K562 (cell line): ENCODE measurements at regions not wholly inside any gene's neighbourhood (a gene's known extent, or its start where the extent isn't known, plus 50 kb on each side); places are given as distances from the start of the nearest gene placed in this dataset.
"Not testable (repeated sequence)": the region's sequence is repeated elsewhere in the genome, so short reads cannot be mapped to it uniquely, and the experiment has no call there.

Experiments
- ATAC-seq: fragments of 200-7000 bp; cut with Tn5 transposase; 3 replicates; pipeline ENCODE4 v1.9.1; 2020; ENCODE audit warnings: moderate library complexity
- BruUV-seq: library from RNA; stranded (reverse); fragments of 400-500 nt; replicated peaks from 2 replicates; lab custom pipeline; 2021; lab: Mats Ljungman, UMichigan
- CTCF ChIA-PET: fragments of 300-600 bp; formaldehyde crosslinking; extraction: SDS; loops from one replicate; lab custom pipeline; 2021; ENCODE audit warnings: low intra/inter-chr PET ratio; lab: Yijun Ruan, JAX
- POLR2A ChIA-PET: fragments of 300-600, 350-650 bp; sonication (Branson Sonifier 250); formaldehyde crosslinking; extraction: SDS; loops from one replicate; lab custom pipeline; 2021; ENCODE audit warnings: antibody characterized with exemption, inconsistent platforms; lab: Yijun Ruan, JAX
- DNase-seq, 4 experiments: peaks; one replicate each; pipeline versions ENCODE4 v3.0.0 to v3.0.0-alpha.2; 2011 to 2018; ENCODE audit warnings: low spot score in 3 of 4, mixed read lengths in 3 of 4; ENCODE audit errors: extremely low read depth in 1 of 4
- FAIRE-seq: peaks from 2 replicates; lab custom pipeline; 2011; peaks lifted over from hg19 to GRCh38; lab: Jason Lieb, UNC
- H2AFZ ChIP-seq: 2 replicates; pipeline ENCODE4 v1.6.0; 2011; ENCODE audit warnings: low read depth, low read length, control low read depth, inconsistent platforms
- H3K27ac ChIP-seq: fragments of 200-600 bp; 3 replicates; pipeline ENCODE4 v1.8.0; 2011; ENCODE audit warnings: low read depth, mild to moderate bottlenecking, control low read depth, inconsistent platforms, low read length, moderate library complexity, mixed read lengths; ENCODE audit errors: extremely low read depth
- H3K27me3 ChIP-seq, 2 experiments: fragments of 300-600 bp in 1 of 2; 2 replicates in 1 of 2; 3 replicates in 1 of 2; pipeline versions ENCODE4 v1.6.0 to v1.8.0; 2011; ENCODE audit warnings: inconsistent platforms in 2 of 2, low read length in 2 of 2, mild to moderate bottlenecking in 1 of 2, mixed read lengths in 1 of 2, moderate library complexity in 1 of 2; ENCODE audit not compliant: control insufficient read depth in 2 of 2, insufficient read depth in 2 of 2
- H3K36me3 ChIP-seq: fragments of 300-600 bp; 3 replicates; pipeline ENCODE4 v1.8.0; 2011; ENCODE audit warnings: mild to moderate bottlenecking, low read length, inconsistent platforms; ENCODE audit not compliant: control insufficient read depth, insufficient read depth
- H3K4me1 ChIP-seq, 2 experiments: fragments of 200-600 bp in 1 of 2; replicated peaks in 1 of 2; 2 replicates in 1 of 2; 3 replicates in 1 of 2; pipeline versions ENCODE4 v1.5.1 to v1.8.0; 2011; ENCODE audit warnings: inconsistent platforms in 2 of 2, low read length in 2 of 2, mild to moderate bottlenecking in 1 of 2, mixed read lengths in 1 of 2, moderate library complexity in 1 of 2; ENCODE audit not compliant: control insufficient read depth in 2 of 2, insufficient read depth in 2 of 2
- H3K4me2 ChIP-seq: 2 replicates; pipeline ENCODE4 v1.6.1; 2011; ENCODE audit warnings: low read length, control low read depth, inconsistent platforms, mixed read lengths; ENCODE audit not compliant: insufficient read depth
- H3K4me3 ChIP-seq: fragments of 200-600 bp; sonication (generic), shearing (Covaris generic); 2 replicates; pipeline ENCODE4 v1.5.1; 2016; ENCODE audit warnings: control low read depth, inconsistent platforms
- H3K79me2 ChIP-seq: fragments of 200-600 bp; 3 replicates; pipeline ENCODE4 v1.8.0; 2011; ENCODE audit warnings: low read length, inconsistent platforms; ENCODE audit not compliant: control insufficient read depth, insufficient read depth
- H3K9ac ChIP-seq, 2 experiments: 2 replicates each; pipeline versions ENCODE4 v1.6.0 to v1.6.1; 2011; ENCODE audit warnings: low read depth in 2 of 2, low read length in 2 of 2, control low read depth in 1 of 2, inconsistent platforms in 1 of 2, mild to moderate bottlenecking in 1 of 2, mixed read lengths in 1 of 2; ENCODE audit not compliant: insufficient read depth in 1 of 2
- H3K9me1 ChIP-seq: one replicate; pipeline ENCODE4 v1.6.0; 2011; ENCODE audit warnings: inconsistent platforms, mild to moderate bottlenecking, low read length, moderate library complexity; ENCODE audit not compliant: control insufficient read depth, insufficient read depth
- H3K9me3 ChIP-seq: replicated peaks from 2 replicates; pipeline ENCODE4 v1.5.1; 2011; ENCODE audit warnings: low read depth, low read length, inconsistent platforms; ENCODE audit not compliant: control insufficient read depth, insufficient read depth
- H4K20me1 ChIP-seq: replicated peaks from 2 replicates; pipeline ENCODE4 v1.6.1; 2011; ENCODE audit warnings: low read length, inconsistent platforms, mixed read lengths; ENCODE audit not compliant: control insufficient read depth, insufficient read depth
- BCOR ChIP-seq: fragments of 450-650 bp; IDR thresholded peaks from 2 replicates; pipeline ENCODE4 v1.6.1; 2016
- CC2D1A ChIP-seq: fragments of 450-650 bp; IDR thresholded peaks from 2 replicates; pipeline ENCODE4 v1.6.1; 2017; ENCODE audit warnings: mild to moderate bottlenecking
- KDM1A ChIP-seq, 2 experiments: fragments of 450-650 bp; IDR thresholded peaks; 2 replicates each; pipeline ENCODE4 v1.6.1; 2016; ENCODE audit warnings: mild to moderate bottlenecking in 2 of 2
- NR2C1 ChIP-seq, 2 experiments: fragments of 450-650 bp; IDR thresholded peaks; 2 replicates each; pipeline ENCODE4 v1.6.1; 2017; ENCODE audit warnings: mild to moderate bottlenecking in 2 of 2, antibody characterized with exemption in 1 of 2, inconsistent platforms in 1 of 2, missing compliant biosample characterization in 1 of 2, missing genetic modification characterization in 1 of 2
- RBM25 ChIP-seq: fragments of 200-400 bp; formaldehyde crosslinking; IDR thresholded peaks from 2 replicates; pipeline ENCODE4 v1.6.1; 2018; ENCODE audit warnings: low read length, low read depth, moderate library complexity; ENCODE audit not compliant: severe bottlenecking
- SRF ChIP-seq, 2 experiments: fragments of 250-450, 450-650 bp in 1 of 2; sonication (Bioruptor Pico) in 1 of 2; sonication (generic) in 1 of 2; formaldehyde crosslinking; IDR thresholded peaks; 2 replicates each; pipeline versions ENCODE4 v1.5.0 to v1.5.1; 2020 to 2022; ENCODE audit warnings: mild to moderate bottlenecking in 1 of 2, missing genetic modification reagents in 1 of 2
- ZNF175 ChIP-seq: fragments of 200-800 bp; sonication (Bioruptor generic); IDR thresholded peaks from 2 replicates; pipeline ENCODE4 v1.6.1; 2016; ENCODE audit warnings: low read depth, mild to moderate bottlenecking, missing genetic modification characterization, missing compliant biosample characterization
- ZNF197 ChIP-seq: fragments of 200-800 bp; sonication (Bioruptor generic); IDR thresholded peaks from 2 replicates; pipeline ENCODE4 v1.6.1; 2016; ENCODE audit warnings: low read depth, missing genetic modification characterization, missing compliant biosample characterization
- WGBS: fragments of 100-300 bp; shearing (Covaris generic); methylation state at CpG from one replicate; pipeline ENCODE4 v1.1.6; 2016; ENCODE audit warnings: low coverage, mixed read lengths; ENCODE audit not compliant: insufficient coverage; ENCODE audit errors: missing lambda C conversion rate; 5-methylcytosine and 5-hydroxymethylcytosine counted together
- in situ Hi-C: fragments of 300-500 bp; cut with MboI; formaldehyde crosslinking; loops from 4 replicates; pipeline ENCODE4 v1.15.0; 2018; ENCODE audit warnings: inconsistent platforms, mixed read lengths
- intact Hi-C: fragments of 100-400 bp; cut with micrococcal nuclease; formaldehyde crosslinking; loops from 2 replicates; pipeline ENCODE4 v1.14.2; 2022

- Histone ChIP-seq H3K4me2 (peak overlapping the region; percentile 44), H3K9ac (peak overlapping the region; percentile 71 to 98), H2AFZ (peak overlapping the region; percentile 92), H3K27ac (peak overlapping the region; percentile 99), H3K4me1 (peaks cover 56 to 69% of the 10 kb centered on the region in 2 experiments)
- H3K9me3 ChIP-seq; H3K9me1 ChIP-seq; H3K36me3 ChIP-seq; H4K20me1 ChIP-seq; H3K4me3 ChIP-seq; BruUV-seq; CTCF ChIA-PET; ATAC-seq; POLR2A ChIA-PET; H3K79me2 ChIP-seq; H3K27me3 ChIP-seq; TF ChIP-seq NR2C1 (IDR thresholded peaks at IDR 0.05): not testable (repeated sequence)
- intact Hi-C loops = loop anchor here (5.0 kb wide), 1 partner anchor 70 kb away; no protein-coding TSS in a partner anchor
- 71% methylated on average over 10 of the region's 11 CpGs for WGBS
- peak in 1 of 2 experiments; percentile 37; a peak in 1 of 4 replicates for TF ChIP-seq KDM1A (IDR thresholded peaks at IDR 0.05)
- TF ChIP-seq SRF (CRISPR knock-in tag; IDR thresholded peaks at IDR 0.05) = 0 out of 4 replicates have a peak, but pooled peaks of 1 of the 2 experiments have one; percentile 27
- TF ChIP-seq NR2C1 (tag; IDR thresholded peaks at IDR 0.05) = peak; percentile 59
- peak; percentile 61; the same call in 1 of the 2 replicates for TF ChIP-seq ZNF175 (CRISPR knock-in tag)
- TF ChIP-seq ZNF197 (CRISPR knock-in tag) = 0 out of 2 replicates have a peak, but pooled peaks have one; percentile 6
- TF ChIP-seq CC2D1A = 0 out of 2 replicates have a peak, but pooled peaks have one; percentile 14
- TF ChIP-seq RBM25 = peak; percentile 19
- TF ChIP-seq BCOR = peak; percentile 70
- FAIRE-seq (peak; percentile 69), DNase-seq (peak in 1 of 4 experiments; percentile 51)
- in situ Hi-C loops = loop anchor here (10.0 kb wide), 1 partner anchor 237 kb away; the partner anchor contains the start of gene IER5L
These were observed 208.6 kb downstream of the C9orf50 start for GRCh38 chr9:129412176-129412813.
